T-helper 1 cell (primary cell): ENCODE measurements at regions not wholly inside any gene's neighbourhood (a gene's known extent, or its start where the extent isn't known, plus 50 kb on each side); places are given as distances from the start of the nearest gene placed in this dataset.
"Not testable (repeated sequence)": the region's sequence is repeated elsewhere in the genome, so short reads cannot be mapped to it uniquely, and the experiment has no call there.

Experiments
- DNase-seq, 5 donors: peaks; one replicate each; pipeline ENCODE4 v3.0.0-alpha.2; 2012 to 2020

DNA sequence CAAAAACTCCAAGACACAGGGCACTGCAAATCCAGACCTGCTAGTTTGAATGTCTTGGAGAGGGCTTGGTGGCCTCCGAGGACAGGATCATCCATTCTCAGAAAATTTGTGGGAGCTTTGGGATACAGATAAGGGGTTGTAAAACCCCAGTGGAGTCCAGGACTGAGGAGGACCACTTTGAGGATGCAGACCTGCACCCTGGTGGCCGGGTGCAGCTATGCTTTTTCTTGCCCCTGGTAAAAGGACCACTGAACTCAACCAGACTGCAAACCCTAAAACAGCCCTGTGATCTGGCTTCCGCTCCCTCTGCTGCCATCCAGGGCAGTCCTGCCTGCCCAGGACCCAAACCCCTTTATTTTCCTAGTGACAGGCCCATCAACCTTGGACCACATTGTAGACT, 169.5 kb upstream of the DAAM1 start:
- no peak for DNase-seq

DNA sequence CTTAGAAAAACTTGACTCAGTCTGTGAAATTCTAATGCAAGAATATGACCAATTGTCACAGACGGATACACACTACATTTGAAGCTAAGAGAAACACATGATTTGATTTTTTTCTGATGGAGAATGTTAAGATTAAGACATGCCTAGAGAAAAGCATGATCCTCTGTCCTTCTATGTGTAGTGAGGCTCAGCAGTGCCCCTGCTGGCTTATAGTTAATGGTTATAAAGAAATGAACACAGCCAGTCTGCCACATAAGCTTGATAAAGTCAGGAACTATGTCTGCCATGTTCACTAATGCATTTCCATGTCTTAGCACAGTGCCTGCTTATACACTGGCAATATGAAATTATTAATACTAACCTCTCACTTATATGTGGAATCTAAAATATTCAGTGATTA, 168.1 kb upstream of the DAAM1 start:
- no peak for DNase-seq

DNA sequence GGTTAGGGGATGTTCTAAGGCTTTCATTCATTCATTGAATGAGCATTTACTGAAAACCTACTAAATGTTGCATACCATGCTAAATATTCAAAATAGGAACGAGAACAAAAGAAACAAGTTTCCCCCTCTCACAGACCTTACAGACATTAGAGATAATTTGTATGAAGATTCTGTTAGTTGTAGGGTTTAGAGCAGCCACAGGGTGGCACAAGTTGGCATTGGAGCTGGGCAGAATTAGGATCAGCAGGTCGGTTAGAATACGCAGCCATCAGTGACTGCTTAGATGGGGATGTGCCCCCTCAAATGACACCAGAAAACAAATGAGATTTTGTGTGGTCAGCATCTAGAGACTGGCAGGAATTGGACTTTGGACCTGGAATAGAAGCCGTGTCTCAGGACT, 166.3 kb upstream of the DAAM1 start:
- DNase-seq, result no peak

DNA sequence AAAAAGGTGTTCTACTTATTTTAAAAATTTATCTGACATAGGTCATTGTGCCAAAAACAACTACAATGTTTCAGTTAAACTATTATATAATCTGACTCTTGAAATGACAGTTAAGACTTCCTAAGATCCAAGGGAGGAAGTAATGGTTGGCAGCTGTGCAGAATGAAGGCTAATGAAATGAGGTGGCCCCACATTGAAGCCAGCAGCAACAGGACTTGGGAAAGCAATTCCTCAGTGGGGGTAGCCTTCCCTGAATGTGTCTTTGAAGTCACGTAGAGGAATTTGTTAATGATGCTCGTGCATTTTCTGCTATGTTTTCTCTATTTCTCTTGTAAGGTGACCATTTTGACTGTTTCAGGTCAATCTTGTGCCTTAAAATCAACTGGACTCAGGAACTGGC, 162.4 kb upstream of the DAAM1 start:
- DNase-seq, result no peak

DNA sequence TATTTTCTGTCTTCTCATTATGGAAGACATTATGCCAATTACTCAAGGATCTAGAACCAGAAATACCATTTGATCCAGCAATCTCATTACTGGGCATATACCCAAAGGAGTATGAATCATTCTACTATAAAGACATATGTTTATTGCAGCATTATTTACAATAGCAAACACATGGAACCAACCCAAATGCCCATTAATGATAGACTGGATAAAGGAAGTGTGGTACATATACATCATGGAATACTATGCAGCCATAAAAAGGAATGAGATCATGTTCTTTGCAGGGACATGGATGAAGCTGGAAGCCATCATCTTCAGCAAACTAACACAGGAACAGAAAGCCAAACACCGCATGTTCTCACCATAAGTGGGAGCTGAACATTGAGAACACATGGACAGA, 161.8 kb upstream of the DAAM1 start:
- not testable (repeated sequence) for DNase-seq

DNA sequence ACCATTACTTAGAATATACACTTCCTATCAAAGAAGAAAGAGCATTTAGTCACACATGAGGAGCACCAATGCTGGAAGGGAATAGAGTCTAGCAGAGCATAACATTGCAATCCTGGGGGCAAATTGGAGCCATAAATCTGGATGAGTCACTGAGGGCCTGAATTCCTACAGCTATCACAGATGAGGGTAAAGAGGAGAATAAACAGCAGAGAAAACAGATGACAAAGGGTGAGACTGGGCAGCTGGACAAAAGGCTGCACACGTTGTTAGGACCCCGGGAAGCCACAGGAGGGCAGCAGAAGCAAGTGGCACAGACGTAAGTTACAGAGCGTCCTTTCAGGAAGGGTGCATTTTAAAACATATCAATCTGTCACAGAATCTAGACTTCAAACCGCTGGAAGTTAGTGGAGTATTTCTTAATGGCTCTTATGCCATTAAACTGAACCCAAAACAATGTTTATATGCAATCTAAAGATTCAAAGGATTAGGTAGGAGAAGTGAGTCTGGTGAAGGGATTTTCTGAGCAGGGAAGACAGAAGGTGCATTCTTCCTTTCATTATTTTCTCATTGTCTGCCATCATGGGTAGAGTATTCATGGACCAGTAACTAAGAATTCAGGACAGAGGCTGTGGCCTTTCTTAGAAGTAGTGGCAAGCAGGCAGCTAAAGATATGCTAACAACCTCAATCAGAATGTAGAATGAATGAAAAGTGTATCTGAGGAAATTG, 159.8 kb upstream of the DAAM1 start:
- peak in 1 of 5 donors; percentile 20 for DNase-seq

DNA sequence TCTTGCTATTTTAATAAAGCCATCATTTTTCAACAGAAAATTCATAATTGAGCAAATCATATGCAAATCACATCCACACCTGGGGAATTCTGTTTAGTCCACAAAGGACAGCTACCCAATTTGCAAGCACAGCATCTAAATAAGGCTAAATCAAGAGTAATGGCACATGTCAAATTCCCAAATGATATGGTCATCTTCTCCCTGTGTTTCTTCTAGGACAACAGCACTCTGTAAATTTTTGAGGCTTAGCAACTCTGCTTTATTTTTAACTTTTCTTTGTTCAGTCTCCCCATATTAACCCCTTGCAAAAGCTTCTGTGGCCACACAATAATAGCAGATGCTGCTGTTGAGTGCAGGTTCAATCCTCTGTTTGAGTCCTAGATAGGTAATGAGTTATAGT, 155.6 kb upstream of the DAAM1 start:
- no peak for DNase-seq

DNA sequence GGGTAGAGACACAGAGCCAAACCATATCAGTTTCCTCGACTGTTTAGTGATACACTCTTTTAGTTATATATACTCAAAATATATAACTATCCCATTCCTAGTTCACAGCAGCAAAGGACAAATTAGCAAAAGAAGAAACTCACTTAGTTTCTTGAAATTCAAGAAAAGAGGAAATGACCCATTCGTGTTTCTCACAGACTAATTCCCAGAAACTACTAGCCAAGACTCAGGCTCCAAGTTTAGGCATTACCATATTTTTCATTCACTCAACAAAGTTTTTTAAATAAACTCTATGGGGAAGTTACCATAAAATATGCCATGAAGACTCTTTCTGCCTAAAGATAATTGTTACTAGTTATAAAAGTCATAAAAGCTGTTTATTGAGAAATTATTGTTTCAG, 152.3 kb upstream of the DAAM1 start:
- DNase-seq, result no peak

DNA sequence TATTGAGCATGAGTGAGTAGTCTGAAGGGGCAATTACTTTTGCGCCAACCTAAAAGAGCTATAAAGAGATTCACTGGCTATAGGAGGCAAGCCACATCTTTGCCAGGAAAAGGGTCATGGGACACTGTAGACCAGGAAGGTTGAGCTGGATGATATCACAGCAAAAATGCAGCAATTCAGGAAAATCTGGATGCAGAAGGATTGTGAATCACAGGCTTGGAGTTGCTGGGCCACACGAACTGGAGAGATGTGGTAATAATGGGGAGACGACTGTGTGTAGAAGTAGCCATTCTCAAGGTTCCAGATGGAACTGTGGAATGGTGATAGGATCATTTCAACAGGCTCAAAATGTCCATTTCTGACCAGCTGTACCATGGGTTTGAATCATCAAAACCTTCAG, 151.4 kb upstream of the DAAM1 start:
- no peak for DNase-seq

DNA sequence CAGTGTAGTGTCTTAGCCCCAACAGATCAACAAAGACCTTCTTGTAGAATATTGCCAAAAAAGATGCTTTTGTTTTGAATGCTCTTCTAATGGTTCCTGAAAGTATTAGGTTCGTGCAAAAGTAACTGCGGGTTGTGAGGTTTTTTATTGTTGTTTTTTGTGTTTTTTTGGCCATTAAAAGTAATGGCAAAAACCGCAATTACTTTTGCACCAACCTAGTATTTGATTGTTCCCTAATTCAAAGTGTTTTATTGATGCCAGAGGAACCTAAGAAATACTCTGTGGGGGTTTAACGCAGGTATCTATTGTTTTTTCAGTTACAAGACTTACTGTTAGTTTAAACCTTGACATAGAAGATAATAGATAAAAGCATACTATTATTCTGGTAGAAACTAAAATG, 150.8 kb upstream of the DAAM1 start:
- no peak for DNase-seq

DNA sequence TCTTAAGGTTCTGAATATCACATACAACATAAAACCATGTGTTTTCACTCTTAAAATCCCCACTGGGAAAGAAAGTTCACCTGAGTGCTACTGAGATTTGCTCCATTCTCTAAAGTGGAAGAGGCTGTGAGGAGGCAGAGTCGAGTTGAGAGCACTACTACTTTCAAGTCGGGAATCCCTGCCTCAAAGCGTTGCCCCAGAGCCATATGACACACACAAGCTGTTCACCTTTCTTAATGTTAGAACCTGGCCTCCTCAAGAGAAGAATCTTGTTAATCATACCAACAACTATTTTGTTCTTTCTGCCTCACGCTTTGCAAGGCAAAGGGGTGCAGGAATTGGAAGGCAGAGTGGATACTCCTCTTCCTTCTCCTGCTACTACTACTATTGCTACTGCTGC, 149.7 kb upstream of the DAAM1 start:
- DNase-seq, result no peak

DNA sequence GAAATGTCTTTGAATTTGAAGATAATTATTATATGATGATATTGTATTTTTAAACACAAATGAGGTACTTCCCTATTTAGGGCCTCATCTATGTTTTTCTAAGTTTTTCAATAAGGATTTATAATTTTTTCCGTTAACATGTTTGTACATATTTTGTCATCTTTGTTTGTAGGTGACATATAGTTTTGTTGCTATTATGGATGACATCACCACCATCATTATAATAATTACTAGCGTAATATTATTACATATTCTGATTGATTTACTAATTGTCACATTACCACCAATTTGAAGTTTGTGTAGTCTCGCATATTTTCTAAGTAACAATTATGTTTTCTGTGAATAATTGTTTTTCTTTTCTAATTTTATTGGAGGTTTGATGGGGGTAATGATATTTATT, 147.2 kb upstream of the DAAM1 start:
- DNase-seq, result no peak

DNA sequence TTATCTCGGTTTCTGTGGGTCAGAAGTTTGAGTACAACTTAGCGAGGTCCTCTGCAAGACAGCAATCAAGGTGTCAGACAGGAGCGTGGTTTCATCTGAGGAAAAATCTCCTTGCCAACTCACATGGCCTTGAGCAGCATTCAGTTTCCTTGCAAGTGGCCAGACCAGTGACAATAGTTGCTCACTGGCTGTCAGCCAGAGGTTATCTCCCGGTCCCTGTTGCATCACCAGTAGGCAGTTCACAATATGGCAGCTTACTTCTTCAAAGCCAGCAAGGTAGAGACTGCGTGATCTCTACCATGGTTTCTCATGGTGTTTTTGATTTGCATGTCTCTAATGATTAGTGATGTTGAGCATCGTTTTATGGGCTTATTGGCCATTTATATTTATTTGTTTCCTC, 143.8 kb upstream of the DAAM1 start:
- DNase-seq, result no peak

DNA sequence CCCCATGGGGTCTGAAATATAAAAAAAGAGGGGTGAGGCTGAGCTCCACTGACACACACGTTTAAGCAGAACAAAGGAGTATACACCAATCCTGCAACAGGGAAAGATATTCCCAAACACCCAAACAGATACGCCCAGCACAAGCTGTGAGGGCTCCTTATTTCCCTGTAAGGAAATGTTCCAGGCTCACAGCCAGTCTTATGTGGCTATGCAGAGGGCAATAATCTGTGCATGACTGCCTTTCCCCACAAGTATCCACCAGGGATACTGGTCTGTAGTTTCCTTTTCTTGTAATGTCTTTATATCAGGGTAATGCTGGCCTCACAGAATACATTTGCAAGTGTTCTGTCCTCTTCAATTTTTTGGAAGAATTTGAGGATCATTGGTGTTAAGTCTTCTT, 141.7 kb upstream of the DAAM1 start:
- DNase-seq, result no peak

DNA sequence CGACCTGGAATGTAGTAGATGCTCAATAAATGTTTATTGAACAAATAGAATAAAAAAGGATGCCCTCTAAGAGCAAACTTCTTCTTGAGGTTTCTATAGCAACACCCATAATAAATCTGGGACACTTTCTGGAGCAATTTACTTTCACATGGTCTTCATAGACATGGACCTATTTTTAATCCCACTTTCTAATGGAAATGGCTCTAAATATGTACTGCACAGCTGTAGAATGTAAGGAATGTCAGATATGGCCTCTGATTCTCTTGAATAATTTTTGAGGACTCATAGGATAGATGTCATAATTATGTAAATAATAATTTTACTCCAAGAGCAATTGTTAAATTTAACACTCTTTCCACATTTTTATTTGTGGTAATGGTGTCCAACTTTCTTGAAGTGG, 133.5 kb upstream of the DAAM1 start:
- DNase-seq, result no peak

DNA sequence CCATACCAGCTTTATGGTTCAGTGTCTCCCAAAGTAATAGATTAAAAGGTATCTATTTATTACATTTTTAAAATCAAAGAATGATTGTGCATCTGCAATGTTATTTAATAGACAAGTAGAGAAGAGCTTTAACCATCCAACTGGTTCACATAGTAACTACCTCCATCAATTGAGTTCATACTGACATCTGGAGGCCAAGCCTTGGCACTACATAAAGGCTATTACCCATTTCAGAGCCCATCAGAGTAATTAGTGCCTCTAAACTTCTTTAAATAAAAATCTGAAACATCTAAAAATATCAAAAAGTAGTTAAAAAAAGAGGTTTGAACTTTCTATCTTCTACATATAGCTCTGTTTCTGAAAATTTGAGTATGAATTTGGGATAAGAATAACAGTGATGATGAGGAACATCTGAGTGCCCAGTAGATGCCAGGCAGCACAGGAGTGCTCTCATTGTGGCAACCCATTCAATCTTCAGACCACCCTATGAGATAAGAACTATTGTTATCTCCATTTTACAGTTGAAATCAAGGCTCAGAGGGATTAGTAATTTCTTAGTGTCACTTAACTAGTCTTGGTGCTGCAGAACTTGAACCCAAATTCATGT, 132.9 kb upstream of the DAAM1 start:
- DNase-seq, result peak in 2 of 5 donors; percentile 8 to 10

DNA sequence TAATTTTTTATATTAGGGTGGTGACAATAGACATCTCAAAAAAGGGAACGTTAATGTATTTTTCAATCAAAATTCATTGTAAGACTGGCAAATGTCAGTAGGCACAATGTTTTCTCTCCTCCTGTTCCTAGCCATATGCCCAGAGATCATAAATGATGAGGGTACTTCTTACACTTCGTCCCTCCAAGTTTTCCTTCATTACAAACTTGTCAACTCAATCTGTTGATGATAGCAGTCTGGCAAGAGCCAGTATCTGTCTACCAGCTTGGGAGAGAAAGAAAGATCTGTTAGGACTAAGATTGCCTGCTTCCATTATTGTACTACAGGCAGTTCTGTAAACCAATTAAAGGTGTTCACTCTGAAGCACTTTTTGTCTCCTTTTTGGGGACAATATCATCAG, 130.9 kb upstream of the DAAM1 start:
- DNase-seq, result no peak

DNA sequence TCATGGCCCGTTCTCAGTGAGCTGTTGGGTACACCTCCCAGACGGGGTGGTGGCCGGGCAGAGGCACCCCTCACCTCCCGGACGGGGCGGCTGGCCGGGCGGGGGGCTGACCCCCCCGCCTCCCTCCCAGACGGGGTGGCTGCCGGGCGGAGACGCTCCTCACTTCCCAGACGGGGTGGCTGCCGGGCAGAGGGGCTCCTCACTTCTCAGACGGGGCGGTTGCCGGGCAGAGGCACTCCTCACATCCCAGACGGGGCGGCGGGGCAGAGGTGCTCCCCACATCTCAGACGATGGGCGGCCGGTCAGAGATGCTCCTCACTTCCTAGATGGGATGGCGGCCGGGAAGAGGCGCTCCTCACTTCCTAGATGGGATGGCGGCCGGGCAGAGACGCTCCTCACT, 129.7 kb upstream of the DAAM1 start:
- not testable (repeated sequence) for DNase-seq

DNA sequence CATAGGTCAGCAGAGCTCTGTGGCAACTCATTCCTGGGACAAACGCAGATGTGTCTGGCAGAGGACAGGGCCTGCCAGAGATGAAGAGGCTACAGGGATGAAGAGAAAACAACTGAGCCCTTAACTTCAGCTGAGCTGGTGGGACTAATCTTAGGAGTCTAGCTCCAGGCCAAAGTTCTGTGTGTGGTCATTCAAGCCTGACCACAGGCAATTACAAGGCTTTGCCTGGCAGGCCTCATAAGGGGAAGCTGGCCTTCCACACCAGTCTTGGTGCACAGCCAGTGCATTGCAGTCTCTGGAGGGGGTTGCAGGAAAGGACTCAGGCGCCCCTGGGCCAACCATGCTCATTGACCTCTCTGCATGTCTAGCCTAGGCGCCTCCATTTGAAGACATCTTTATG, 127.6 kb upstream of the DAAM1 start:
- DNase-seq, result no peak

DNA sequence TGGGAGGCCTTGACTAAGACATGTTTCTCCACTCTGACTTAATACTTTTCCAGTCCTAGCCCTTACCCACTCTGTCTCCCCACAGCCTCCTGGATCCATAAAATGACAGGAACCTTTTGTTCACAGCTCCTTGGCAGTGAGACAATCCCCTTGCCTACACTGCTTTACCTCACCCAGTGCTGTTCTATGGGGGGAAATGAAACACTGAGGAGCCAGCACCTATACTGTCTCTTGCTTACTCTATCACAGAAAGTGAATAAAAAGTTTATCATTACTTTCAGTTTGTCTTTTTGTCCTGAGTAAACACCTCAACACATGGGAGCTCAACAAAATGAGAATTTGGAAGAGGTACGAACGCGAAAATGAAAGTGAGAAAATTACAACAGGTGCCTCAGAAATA, 127.2 kb upstream of the DAAM1 start:
- DNase-seq, result no peak

DNA sequence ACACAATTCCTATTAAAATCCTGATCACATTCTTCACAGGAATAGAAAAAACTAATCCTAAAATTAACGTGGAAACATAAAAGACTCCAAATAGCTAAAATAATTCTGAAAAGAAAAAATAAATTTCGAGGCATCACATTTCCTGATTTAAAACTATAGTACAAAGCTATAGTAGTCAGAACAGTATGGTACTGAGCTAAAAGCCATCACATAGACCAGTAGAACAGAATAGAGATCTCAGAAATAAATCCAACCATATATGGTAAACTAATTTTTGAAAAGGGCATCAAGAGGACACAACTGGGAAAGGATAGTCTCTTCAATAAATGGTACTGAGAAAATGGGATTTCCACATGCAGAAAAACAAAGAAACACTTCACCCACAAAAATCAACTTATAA, 125.2 kb upstream of the DAAM1 start:
- DNase-seq, result no peak

DNA sequence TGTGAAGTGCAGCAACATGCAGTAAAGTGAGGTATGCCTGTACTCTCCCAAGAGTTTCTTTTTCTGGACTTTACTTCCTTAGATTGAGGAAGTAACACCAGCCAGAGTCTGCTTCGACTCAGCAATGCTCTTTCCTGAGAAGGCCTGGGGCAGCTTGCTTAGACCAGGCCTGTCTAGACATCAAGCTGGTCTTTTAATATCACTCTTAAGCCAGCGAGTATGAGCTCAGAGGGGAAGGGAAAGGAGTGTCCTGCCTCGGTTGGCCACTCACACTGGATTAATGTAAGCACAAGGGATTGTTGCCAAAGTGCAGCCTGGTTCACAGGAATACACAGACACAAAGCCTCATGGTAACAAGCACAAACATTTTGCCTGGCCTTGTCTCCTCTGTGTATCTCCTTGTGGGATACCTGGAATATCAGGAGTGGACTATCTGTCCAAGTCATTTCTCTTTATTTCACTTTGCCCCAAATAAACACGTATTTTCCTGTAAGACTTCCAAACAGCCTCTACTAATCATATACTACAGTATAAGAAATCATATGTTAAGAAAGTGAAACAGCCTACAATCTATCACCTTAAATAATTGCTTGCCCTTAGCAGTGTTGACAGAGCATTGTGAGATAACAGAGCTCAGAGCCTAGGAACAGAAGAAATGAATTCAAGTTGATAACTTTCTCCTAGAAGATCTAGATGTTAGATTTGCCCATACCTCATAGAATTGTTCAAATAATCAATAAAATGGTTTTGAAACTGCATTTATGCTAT, 121.2 kb upstream of the DAAM1 start:
- DNase-seq, result no peak

DNA sequence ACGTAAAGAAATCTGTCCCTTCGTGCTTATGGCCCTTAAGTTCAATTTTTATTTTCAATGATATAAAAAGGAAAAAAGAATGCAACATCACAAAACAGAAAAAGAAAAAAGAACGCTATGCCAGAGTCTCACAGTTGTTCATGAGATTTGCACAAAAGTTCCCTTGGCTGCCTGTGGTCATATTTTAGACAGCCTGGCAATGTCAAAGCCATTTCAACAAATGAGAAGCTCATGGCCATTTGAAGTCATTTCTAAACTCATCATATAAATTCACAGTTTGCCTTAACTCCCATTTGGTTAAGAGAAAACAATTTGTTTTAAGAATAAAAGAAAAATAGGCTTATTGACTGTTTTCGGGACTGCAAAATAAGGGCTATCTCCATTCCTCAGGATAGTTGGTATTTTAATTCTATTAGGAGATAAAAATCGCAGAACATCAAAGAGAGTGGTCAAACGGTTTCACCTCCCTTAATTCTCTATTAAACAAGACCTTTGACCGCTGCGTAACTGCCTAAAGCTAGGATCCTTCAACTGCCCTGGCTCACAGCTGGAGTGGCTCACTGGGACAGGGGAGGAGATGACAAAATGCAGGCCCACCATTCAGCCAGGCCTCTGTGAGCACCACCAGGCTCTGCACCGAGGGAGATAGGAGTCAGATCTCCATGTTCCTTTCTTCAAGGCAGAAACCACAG, 119.2 kb upstream of the DAAM1 start:
- DNase-seq, result no peak

DNA sequence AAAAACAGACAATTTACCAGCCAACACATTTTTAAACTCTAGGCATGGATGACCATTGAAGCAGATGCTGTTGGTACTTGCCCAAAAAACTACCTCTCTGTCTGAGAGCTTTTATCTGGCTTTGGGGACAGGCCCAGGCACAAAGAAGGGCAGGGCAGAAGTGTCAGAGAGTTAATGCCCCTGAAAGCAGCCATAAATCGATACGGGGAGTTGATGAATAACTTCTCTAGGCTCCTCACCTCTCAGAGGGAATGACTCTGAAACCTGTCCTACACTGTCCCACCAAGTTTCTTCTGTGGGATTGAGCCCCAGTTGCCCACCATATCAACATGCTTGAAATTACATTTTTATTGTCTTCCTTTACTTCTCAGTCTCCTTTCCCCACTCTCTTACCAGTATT, 113.0 kb upstream of the DAAM1 start:
- no peak for DNase-seq
